HG02870 (cell line): ENCODE measurements at regions not wholly inside any gene's neighbourhood (a gene's known extent, or its start where the extent isn't known, plus 50 kb on each side); places are given as distances from the start of the nearest gene placed in this dataset.
A peak's percentile ranks its signal among the peaks of the same experiment; 100 is the strongest.

Source experiments
- ATAC-seq: cut with Tn5 transposase; IDR thresholded peaks from one replicate; pipeline ENCODE4 v1.9.1; 2021; ENCODE audit warnings: mild to moderate bottlenecking, moderate library complexity; ENCODE audit not compliant: unreplicated experiment

DNA sequence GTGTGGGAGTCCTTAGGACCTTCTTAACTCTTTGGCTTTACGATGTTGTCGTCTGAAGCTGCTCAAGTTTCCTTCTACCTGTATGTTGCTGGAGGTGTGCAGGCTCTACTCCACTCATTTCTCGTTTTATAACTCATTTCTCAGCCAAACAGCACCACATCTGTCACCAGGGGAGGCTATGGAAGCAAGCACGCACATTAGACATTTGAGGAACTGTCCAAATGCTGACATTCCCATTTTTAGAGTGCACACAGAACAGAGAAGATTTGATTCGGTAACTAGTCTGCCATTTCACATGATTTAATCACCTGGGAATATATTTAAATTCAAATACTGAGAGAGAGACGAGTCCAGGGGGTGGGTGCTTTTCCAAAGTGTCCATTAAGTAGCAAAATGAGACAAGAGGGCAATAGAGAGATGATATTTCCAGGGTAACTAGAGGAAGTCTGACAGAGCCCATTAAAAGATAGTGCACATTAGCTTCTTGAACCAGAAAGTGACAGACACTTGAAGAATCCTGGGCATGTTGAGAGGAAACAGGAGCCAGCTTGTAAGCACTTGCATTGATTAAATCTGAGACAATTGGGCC is 793.3 kb downstream of the TDRD15 start:
- no peak for ATAC-seq

DNA sequence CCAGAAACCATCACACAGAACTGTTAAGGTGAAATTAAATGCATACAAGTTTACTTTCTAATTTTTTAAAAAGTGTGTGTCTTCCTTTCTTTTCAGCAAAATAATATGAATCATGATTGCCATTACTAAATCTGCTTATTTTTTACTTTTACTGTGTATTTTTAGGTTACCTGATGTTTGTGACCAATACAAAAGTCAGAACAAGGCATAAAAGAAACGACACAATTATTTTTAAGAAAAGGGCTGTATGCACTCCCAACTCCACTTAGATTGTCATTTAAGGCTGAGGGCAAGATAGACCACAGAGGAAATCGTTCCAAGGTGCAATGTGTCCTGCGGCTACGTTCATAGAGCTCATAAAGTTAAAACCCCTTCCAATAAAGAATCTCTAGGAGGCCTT is 797.0 kb downstream of the TDRD15 start:
- ATAC-seq = no peak

DNA sequence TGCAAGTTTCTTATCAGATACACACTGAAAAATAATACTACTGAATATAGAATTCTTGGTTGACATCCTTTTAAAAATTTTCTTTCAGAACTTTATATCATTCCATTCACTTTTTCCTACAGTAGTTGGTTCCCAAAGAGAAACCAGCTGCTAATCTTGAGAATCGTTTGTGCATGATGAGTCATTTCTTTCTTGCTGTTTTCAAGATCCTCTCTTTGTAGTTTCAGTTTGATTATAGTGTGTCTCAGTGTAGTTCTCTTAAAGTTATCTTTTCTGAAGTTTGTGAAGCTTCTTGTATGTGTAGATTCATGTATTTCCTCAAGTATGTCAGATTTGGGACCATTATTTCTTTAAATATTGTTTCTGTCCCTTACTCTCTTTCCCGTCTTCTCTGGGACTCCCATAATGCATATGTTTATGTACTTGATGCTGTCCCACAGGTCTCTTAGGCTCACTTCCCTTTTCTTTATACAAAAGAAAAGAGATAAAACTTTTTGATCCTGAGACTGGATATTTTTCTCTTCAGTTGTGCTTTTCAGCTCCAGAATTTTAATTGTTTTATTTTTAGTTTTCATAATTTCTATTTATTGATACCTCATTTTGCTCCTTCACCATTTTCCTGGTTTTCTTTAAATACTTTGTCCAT is 801.0 kb downstream of the TDRD15 start:
- ATAC-seq = peak; percentile 93

DNA sequence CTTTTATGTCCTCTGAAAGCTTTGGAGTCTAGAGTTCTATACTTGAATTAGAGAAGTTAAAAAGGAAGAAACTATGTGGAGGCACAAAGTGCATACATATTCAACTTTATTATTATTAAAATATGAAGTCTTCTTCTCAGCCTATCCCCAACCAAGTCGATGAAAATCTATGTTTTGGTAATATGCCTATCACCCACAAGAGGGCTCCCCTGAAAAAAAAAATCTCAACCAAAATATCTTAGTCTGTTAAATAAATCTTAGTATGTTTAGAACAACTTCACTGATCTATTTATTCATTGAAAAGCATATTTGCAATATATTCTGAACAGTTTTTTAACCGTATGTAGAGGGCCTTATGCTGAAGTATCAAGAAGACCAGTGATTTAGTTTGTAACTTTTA is 804.5 kb downstream of the TDRD15 start:
- no peak for ATAC-seq

DNA sequence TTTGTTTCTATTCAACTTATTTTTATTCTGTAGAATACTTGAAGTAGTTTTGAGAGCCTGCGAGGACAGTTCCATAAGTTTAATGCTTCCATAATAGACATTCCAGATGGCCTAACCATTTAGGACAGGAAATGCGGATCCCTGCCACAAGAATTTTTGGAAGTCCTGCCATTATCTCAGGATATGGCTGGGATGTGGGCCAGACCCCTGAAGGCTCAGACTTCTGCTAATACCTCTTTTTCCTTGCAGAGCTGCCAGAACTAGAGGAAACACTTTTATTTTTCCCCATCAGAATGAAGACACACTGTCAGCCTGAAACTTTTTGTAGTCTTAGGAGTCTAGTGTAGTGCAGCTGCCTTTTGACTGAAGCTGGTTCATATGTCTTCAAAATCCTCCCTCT is 806.5 kb downstream of the TDRD15 start:
- no peak for ATAC-seq

DNA sequence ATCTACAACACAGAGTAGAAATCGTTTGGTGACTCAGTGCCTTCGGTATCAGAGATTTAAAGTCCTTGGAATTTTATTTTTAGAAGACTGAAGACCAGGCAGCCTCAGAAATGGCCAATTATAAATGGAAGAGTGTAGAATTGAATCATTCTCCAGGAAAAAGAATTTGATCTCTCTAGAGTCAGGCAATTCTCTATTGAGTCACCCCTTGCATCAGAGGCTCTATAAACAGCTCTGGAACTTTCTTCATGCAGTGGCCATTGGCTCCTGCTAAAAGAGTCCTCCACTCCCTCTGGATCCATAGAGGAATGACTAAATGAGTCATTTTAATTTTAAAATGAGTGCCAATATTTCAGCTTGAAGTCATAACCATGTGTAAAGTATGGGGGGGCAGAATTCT is 816.2 kb downstream of the TDRD15 start:
- ATAC-seq = no peak

DNA sequence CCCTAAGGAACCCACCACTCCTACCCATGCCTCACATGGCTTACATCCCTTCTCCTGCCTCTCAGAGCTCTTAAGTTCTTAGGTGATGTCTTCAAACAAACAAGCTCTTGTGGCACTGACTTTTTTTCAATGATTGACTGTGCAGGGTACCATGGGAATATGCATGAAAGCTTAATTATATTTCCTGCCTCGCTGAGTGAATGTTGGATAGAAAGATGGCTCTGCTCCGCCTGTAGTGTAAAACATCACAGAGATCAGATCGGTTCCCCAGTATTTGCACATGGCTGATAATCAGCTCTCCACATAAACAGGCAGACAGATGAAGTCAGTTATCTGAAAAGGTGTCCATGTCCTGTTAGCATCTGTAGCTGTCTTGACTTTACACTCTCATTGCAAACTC is 820.8 kb downstream of the TDRD15 start:
- no peak for ATAC-seq

DNA sequence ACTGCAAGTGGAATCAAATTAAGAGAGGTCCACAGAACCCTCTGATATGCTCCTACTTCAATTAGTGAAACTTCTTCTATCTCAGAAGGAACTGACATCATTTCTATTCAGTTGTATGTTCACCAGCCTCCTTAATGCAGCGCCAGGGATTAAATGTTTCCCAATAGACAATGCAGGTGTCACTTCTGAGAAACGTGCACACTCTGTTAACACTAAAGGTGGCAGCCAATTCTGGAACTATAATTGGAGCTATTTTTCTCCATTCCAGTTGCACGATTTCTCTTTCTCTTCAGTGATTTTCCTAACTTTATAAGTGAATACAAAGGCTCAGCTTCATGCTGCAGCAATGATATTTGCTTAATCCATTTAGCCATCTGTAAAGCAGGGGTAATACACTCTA is 821.9 kb downstream of the TDRD15 start:
- ATAC-seq = no peak

DNA sequence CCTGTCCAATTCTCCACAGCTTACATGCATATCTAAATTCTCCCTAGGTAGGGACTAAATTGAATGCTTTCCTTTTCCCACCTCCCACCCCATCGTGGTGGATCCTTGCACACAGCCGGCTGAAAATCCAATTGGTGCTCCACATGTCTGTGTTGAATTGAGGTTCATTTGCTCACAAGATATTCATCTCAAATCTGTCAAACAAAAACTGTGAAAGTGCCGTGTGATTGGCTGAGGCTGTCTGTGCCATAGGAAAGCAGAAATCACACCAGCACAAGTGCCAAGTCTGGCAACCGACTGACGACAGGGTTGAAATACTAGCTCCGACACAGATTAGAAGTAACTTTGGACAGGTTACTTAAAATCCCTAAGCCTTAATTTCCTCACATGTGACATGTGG is 823.3 kb downstream of the TDRD15 start:
- ATAC-seq = no peak

DNA sequence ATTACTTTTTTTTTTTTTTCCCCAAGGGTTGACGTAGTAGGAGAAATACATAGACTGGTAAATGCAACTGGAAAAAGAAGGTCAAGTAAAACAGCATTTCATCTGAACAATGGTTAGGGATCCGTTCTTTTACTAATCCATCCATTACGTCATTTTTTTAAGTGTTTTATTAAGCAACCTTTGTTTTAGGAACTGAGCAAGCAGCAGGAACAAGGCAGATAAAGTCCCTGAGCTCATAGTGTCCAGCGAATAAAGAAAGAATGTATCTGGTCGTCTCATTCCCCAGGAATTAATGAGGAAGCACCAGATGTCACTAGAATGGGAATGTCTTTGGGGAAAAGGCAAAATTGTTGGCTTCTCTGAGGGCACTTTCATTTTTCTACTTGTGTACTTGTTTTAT is 842.4 kb downstream of the TDRD15 start:
- no peak for ATAC-seq

DNA sequence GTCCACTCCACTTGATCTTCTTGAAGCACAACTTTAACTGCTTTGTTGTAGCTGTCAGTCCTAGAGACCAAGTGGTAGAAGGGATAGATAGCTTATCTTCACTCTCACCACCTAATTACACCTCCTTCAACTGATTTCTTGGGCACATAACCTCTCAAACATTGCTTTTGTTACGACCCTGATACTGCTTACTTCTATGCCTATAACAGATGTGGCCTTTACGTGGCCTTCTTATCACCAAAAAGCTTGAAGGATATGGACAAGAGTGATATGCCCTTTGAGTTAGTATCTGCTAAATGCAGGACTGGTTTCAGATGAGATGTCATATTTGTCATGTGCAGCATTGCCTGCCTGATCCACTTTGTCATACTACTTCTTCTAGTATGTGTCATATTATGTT is 847.2 kb downstream of the TDRD15 start:
- ATAC-seq = no peak

DNA sequence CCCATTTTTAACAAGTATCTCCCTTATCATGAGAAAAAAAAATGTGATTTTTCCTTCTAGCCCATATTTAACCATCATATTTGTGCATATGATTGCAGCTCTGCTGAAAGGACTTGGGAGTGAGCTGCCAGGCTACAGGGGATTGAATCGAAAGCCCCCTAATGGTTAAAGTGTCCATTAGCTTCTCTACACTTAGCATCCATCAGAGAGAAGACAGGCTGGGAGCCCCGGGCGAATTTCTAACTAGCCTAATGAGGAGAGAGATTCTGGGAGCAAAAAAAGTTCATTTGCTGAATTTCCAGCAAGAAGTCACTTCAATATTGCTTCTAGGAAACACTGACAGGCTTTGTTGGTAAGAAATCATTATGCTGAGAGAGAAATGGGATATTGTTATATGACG is 848.8 kb downstream of the TDRD15 start:
- no peak for ATAC-seq

DNA sequence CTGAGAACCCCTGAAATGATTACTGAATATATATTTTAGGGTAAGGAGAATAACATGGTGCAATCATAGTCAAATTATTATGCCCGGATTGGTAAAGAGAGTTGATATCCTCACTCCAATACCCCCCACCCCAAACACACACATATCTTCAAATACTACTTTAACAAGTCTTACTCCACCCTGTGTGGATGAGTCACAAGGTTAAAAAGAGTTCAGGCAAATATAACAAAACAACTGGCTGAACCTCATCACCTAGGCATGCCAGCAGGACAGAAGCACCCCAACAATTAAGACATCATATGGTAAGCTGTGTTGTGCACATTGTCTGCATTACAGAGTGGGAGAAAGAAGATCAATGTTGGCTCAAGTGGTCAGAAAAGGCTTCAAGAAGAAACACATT is 857.4 kb downstream of the TDRD15 start:
- ATAC-seq = no peak

DNA sequence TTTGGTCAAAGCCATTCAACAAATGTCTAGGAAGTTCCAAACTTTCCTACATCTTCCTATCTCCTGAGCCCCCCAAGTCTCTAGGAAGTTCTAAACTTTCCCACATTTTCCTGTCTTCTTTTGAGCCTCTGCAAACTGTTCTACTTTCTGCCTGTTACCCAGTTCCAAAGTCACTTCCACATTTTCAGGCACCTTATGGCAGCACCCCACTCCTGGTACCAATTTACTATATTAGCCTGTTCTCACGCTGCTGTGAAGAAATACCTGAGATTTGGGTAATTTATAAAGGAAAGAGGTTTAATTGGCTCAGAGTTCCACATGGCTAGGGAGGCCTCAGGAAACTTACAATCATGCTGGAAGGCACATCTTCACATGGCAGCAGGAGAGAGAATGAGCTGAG is 869.2 kb downstream of the TDRD15 start:
- ATAC-seq = no peak

DNA sequence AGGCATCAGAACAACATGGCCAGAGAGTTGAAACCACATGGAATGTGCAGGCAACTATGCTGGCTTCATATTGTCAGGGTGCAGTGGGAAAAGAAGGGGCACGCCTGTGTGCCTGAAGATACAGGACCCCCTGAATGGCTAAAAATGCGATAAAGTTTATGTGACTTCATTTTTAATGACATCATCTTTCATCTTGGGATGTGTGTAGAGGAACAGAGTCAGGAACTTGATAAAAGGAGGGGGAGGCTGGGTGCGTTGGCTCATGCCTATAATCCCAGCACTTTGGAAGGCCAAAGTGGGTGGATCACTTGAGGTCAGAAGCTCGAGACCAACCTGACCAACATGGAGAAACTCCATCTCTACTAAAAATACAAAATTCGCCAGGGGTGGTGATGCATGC is 872.6 kb downstream of the TDRD15 start:
- ATAC-seq = no peak

DNA sequence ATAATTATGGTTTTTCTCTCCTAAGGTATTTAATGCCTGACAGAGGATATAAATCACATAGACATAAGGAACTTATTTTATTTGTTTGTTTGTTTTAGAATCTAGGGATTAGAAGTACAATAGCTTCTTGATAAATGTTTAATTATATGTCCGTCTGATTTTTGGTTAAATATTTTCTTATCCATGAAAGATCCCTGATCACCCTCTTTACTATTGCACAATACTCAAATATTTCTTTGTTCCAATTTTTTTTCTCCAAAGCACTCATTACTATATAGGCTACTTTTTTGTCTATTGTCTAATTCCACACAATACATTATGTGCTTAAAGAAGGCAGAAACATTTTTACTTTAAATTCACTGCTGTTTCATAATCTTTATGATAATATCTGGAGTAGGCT is 875.8 kb downstream of the TDRD15 start:
- ATAC-seq = no peak

DNA sequence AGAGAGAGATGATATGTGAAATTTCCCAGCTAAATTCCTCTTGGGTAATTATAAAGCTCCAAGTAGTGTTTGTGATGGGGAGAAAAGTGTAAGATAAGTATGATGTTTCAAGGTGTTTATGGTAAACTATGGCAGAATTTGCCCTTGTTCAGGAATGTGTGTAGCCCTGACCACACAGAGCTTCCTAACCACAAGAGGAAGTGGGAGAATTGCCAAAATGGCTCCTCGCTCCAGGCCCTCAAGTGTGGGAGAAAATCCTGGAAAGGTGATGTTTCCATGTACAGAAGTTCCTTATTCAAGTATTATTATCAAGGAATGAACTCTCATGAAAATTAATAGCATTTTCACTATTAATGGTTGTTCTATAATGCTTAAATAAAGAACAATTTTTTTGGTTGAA is 878.3 kb downstream of the TDRD15 start:
- ATAC-seq = no peak

DNA sequence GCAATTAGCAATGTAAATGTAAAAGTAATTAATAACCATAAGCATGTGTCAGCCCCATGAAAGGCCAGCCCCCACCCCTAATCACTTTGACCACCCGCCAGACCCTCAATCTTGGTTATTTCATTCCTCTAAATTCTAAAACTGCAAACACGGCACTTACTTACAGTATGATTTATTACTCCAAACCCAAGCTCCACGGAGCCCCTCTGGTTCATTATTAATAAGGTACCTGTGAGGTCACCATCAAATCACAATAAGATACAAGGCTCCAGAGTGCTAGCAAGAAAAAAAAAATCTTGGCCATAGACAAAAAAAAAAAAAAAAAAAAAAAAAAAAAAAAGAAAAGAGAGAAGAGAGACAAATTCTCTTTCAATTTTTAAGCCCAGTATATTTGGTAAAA is 879.5 kb downstream of the TDRD15 start:
- no peak for ATAC-seq

DNA sequence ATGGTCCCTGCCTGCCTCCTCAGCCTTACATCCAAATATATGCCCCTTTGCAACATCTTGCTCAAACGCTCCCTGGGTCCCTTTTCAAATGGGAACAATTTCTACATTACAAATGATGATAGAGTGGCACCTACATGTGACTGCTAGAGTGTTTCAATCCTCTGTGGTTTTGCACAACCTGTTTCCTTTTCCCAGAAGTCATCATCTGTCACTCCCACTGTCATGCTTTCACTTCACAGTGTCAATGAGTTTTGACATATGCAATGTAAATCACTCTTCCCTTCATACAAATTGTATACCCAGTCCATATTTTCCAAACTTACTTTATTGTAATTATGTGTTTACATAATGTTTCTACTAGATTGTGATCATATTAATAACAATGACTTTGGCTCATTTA is 887.3 kb downstream of the TDRD15 start:
- ATAC-seq = no peak

DNA sequence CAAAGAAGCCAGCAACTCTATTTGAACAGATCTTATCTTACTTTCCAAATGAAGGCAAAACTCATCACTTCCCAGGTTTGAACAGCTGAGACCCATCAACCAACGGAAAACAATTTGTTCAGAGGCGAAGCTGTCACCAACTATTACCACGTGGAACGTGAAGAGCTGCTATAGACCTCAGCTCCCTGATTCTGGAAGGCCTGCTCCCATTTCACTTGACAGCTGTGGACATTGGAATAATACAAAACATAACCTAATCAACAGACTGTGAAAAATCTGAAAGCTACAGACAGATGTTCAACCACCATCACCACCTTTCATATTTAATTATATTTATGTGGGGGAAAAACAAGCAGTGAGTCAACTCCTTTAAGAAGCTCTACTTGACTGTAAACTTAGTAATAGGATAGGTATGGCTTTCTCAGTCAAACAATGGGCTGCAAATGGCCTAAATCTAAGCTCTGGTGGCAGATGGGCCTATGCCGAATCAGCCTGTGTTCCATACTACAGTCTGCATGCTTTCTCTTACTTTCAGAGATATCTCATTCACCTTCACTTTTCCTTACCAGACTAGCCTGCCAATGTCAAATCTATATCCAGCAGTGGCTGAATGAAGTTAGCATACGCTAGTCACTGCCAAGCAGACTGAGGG is 896.4 kb downstream of the TDRD15 start:
- no peak for ATAC-seq

DNA sequence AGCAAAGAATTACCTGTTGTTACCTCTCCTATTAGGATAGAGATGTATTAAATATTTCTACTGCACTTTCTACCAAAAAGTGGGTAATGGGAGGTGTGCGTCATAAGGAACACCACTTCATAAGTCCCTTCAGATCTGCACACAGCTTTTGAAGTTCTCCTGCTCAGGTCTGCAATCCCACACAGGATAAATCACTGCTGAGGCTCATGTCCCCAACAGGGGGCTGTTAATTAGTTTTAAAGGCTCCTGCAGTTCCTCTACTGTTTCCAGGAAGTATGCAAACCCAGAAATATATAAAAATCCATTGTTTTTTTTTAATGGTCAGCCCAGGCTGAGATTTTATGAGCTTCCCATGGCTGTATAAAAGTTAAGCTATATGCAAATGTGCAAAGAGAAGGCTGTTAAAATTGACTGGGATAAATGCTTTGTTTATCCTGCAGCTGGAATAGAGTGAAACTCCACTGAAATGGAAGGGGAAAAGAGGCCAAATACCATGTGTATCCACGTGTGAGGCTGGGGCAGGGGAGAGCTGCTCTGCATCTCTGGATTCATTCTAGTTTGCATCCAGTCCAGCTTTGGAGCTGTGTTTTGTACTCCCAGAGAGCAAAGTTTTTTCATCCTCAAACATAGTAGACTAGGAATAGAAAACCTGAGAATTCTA is 903.7 kb downstream of the TDRD15 start:
- no peak for ATAC-seq

DNA sequence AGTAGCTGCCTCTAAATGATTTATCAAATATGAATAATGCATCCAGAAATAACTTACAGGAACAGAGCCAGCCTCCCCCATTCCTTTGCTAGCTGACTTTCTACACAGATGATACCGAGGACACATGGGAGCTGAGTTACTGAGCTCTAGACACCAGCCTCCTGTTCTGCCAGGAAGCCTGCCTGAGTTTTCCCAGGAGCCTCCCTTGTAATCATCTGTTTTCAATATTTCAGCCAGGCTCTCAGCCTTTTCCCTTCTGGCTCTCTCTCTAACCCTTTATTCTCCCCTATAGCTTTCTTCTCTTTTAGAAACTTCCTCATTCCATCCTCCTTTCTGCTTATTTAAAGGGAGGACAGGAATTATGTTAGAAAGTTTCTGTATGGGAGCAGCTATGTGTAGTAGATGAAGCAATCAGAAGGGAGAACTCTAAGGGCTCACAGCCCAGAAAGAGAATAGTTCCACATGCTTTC is 911.6 kb downstream of the TDRD15 start:
- no peak for ATAC-seq
